Activated CD4-positive, alpha-beta T cell treated with anti-CD3 and anti-CD28 coated beads for 24 hours (primary cell): ENCODE measurements at regions not wholly inside any gene's neighbourhood (a gene's known extent, or its start where the extent isn't known, plus 50 kb on each side); places are given as distances from the start of the nearest gene placed in this dataset.
"Not testable (repeated sequence)": the region's sequence is repeated elsewhere in the genome, so short reads cannot be mapped to it uniquely, and the experiment has no call there.

Experiments
- DNase-seq, 2 donors: peaks; one replicate each; pipeline ENCODE4 v3.0.0-alpha.2; 2020; ENCODE audit warnings: low read depth in 2 of 2

GRCh38 chr4:101418466-101418865 lies 71.1 kb upstream of the PPP3CA start:
- no peak for DNase-seq

GRCh38 chr4:101418055-101418454 lies 70.7 kb upstream of the PPP3CA start:
- peak in 1 of 2 donors; percentile 28 for DNase-seq

GRCh38 chr4:101417046-101417445 lies 69.7 kb upstream of the PPP3CA start:
- no peak for DNase-seq

GRCh38 chr4:101415962-101416361 lies 68.6 kb upstream of the PPP3CA start:
- DNase-seq: no peak

GRCh38 chr4:101414496-101414895 lies 67.2 kb upstream of the PPP3CA start:
- DNase-seq: no peak

GRCh38 chr4:101411926-101412325 lies 64.6 kb upstream of the PPP3CA start:
- DNase-seq: no peak

GRCh38 chr4:101411281-101411910 lies 64.1 kb upstream of the PPP3CA start:
- not testable (repeated sequence) for DNase-seq

GRCh38 chr4:101400096-101400495 lies 52.8 kb upstream of the PPP3CA start:
- DNase-seq: no peak

- no peak for DNase-seq
Observed at GRCh38 chr4:101398807-101399206, 51.5 kb upstream of the PPP3CA start.
